Loucy (cell line): ENCODE measurements at regions not wholly inside any gene's neighbourhood (a gene's known extent, or its start where the extent isn't known, plus 50 kb on each side); places are given as distances from the start of the nearest gene placed in this dataset.

ENCODE experiments used
- H2AFZ ChIP-seq: fragments of 200-600 bp; sonication (generic); 2 replicates; pipeline ENCODE4 v1.6.0; 2016; ENCODE audit warnings: antibody characterized with exemption, mild to moderate bottlenecking, low read length, moderate library complexity
- H3F3A ChIP-seq: fragments of 200-600 bp; 2 replicates; pipeline ENCODE4 v1.6.0; 2016; ENCODE audit warnings: antibody characterized with exemption, low read depth, mild to moderate bottlenecking
- H3K27me3 ChIP-seq: fragments of 200-600 bp; sonication (generic); 2 replicates; pipeline ENCODE4 v1.6.1; 2014; ENCODE audit warnings: low read length, mild to moderate bottlenecking; ENCODE audit not compliant: insufficient read depth, poor library complexity, severe bottlenecking
- H3K36me3 ChIP-seq: fragments of 200-600 bp; sonication (generic); 2 replicates; pipeline ENCODE4 v1.6.1; 2016; ENCODE audit warnings: low read length; ENCODE audit not compliant: insufficient read depth
- H3K4me1 ChIP-seq: fragments of 200-600 bp; sonication (generic); 2 replicates; pipeline ENCODE4 v1.5.1; 2014; ENCODE audit warnings: low read length, mild to moderate bottlenecking; ENCODE audit not compliant: insufficient read depth, poor library complexity, severe bottlenecking
- H3K4me2 ChIP-seq: fragments of 200-600 bp; sonication (generic); 2 replicates; pipeline ENCODE4 v1.6.0; 2014; ENCODE audit warnings: antibody characterized with exemption, low read length, low read depth, mild to moderate bottlenecking; ENCODE audit not compliant: poor library complexity, severe bottlenecking
- H3K4me3 ChIP-seq: fragments of 200-600 bp; sonication (generic); 2 replicates; pipeline ENCODE4 v1.5.1; 2014; ENCODE audit warnings: low read length, mild to moderate bottlenecking, mixed read lengths; ENCODE audit not compliant: poor library complexity, severe bottlenecking
- H3K79me2 ChIP-seq: fragments of 200-600 bp; sonication (generic); 2 replicates; pipeline ENCODE4 v1.6.1; 2014; ENCODE audit warnings: low read length; ENCODE audit not compliant: insufficient read depth
- H3K9ac ChIP-seq: fragments of 200-600 bp; sonication (generic); 2 replicates; pipeline ENCODE4 v1.6.0; 2014; ENCODE audit warnings: mild to moderate bottlenecking, low read depth, low read length, moderate library complexity; ENCODE audit not compliant: poor library complexity, severe bottlenecking
- H3K9me2 ChIP-seq: fragments of 200-600 bp; sonication (generic); replicated peaks from 2 replicates; pipeline ENCODE4 v1.6.1; 2016; ENCODE audit warnings: low read depth, low read length, mixed read lengths
- H3K9me3 ChIP-seq: fragments of 200-600 bp; sonication (generic); 2 replicates; pipeline ENCODE4 v1.6.1; 2014; ENCODE audit warnings: mild to moderate bottlenecking, antibody characterized with exemption, low read length, low read depth; ENCODE audit not compliant: insufficient read depth
- H4K20me1 ChIP-seq: fragments of 200-600 bp; sonication (generic); 2 replicates; pipeline ENCODE4 v1.6.0; 2014; ENCODE audit warnings: antibody characterized with exemption, low read length, mild to moderate bottlenecking; ENCODE audit not compliant: insufficient read depth, poor library complexity, severe bottlenecking
- EZH2phosphoT487 ChIP-seq: fragments of 200-600 bp; IDR thresholded peaks from 2 replicates; pipeline ENCODE4 v1.6.1; 2018; ENCODE audit warnings: antibody characterized with exemption, mild to moderate bottlenecking, moderate library complexity, borderline replicate concordance
- TF ChIP-seq, protein P1 (sequence below): fragments of 200-600 bp; sonication (generic); conservative IDR thresholded peaks from 2 replicates; pipeline ENCODE4 v1.5.1; 2014; ENCODE audit warnings: mild to moderate bottlenecking, antibody characterized with exemption, low read length

DNA sequence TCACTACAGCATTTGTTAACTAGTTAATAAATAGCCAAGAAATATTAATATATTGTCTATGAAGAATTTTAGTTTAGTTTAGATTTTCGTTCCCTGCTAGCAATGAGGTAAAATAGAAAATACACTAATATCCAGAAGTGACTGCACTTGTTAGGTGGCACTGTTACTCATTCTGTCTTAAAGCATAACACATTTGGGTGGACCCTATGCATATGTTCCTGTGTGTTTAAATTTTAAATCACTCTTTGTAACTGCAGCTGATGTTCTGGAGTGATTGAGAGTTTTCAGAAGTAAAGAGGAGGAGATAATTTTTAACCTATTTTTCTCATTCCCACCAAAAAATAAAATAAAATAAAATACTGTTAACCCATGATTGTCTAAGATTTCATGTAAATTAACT, 73.9 kb upstream of the SOX4 start:
- no peaks in the 10 kb centered on the region for H3K9me3 ChIP-seq
- no peaks in the 10 kb centered on the region for H3K9me2 ChIP-seq
- no peaks in the 10 kb centered on the region for H3K4me1 ChIP-seq
- TF ChIP-seq, protein P1, sequence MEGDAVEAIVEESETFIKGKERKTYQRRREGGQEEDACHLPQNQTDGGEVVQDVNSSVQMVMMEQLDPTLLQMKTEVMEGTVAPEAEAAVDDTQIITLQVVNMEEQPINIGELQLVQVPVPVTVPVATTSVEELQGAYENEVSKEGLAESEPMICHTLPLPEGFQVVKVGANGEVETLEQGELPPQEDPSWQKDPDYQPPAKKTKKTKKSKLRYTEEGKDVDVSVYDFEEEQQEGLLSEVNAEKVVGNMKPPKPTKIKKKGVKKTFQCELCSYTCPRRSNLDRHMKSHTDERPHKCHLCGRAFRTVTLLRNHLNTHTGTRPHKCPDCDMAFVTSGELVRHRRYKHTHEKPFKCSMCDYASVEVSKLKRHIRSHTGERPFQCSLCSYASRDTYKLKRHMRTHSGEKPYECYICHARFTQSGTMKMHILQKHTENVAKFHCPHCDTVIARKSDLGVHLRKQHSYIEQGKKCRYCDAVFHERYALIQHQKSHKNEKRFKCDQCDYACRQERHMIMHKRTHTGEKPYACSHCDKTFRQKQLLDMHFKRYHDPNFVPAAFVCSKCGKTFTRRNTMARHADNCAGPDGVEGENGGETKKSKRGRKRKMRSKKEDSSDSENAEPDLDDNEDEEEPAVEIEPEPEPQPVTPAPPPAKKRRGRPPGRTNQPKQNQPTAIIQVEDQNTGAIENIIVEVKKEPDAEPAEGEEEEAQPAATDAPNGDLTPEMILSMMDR = no peak
- TF ChIP-seq EZH2phosphoT487 = no peak
- no peaks in the 10 kb centered on the region for H3K79me2 ChIP-seq
- H3K4me3 ChIP-seq = no peak overlapping the region
- H3K36me3 ChIP-seq = no peaks in the 10 kb centered on the region
- no peak overlapping the region for H2AFZ ChIP-seq
- H4K20me1 ChIP-seq = no peaks in the 10 kb centered on the region
- no peak overlapping the region for H3K4me2 ChIP-seq
- H3F3A ChIP-seq = no peaks in the 10 kb centered on the region
- H3K27me3 ChIP-seq = no peaks in the 10 kb centered on the region
- H3K9ac ChIP-seq = no peak overlapping the region

DNA sequence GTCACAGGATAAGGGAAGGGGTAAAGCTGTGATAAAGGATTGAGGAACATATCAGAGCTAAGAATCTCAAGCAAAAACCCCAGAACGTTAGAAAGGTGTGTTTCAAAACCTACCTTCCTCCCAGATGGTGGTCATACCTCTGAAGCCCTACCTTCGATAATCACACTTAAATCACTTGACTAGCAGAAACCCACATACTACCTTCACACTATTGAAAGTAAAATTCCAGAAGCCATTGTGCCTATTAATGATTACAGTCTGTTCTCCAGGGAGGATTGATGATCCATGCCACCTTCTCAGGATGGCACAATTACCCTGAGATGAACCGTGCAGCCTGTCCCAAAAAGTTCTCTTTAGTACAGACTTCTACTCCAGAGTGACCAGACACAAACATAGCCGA, 72.3 kb upstream of the SOX4 start:
- no peaks in the 10 kb centered on the region for H3K27me3 ChIP-seq
- no peak overlapping the region for H3K4me2 ChIP-seq
- no peaks in the 10 kb centered on the region for H3K9me3 ChIP-seq
- H3K4me3 ChIP-seq = no peak overlapping the region
- H4K20me1 ChIP-seq = no peaks in the 10 kb centered on the region
- H3K36me3 ChIP-seq = no peaks in the 10 kb centered on the region
- H3K79me2 ChIP-seq = no peaks in the 10 kb centered on the region
- H3K9ac ChIP-seq = no peak overlapping the region
- H3F3A ChIP-seq = no peaks in the 10 kb centered on the region
- TF ChIP-seq EZH2phosphoT487 = no peak
- TF ChIP-seq, protein P1 = no peak
- H3K4me1 ChIP-seq = no peaks in the 10 kb centered on the region
- H3K9me2 ChIP-seq = no peaks in the 10 kb centered on the region
- H2AFZ ChIP-seq = no peak overlapping the region

DNA sequence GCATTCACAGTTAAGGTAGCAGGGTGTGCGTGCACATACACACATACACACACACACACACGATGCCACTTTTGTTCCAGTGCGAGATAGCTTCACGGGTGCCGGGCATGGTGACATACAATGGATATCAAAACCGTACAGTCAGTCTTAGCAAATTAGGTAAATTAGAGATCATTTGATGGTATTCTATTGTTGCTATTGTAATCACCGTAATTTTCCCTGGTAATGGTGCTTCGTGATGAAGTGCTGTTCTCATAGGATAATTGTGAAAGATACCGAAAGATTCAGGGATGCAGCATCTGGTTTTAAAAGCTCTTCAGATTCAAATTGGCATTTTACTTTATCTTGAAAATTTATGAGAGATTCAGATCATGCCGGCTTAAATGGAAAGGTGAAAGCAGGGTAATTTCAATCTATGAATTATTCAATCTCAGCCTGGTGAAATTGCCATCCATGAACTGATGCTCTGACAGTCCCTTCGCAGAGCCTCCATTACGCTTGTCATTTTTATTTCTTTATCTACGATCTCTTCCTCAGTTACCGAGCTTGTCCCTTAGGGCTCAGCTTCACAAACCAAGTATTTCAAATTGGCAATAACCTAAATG, 71.3 kb upstream of the SOX4 start:
- no peaks in the 10 kb centered on the region for H3K36me3 ChIP-seq
- H3K4me3 ChIP-seq = no peak overlapping the region
- no peaks in the 10 kb centered on the region for H3K79me2 ChIP-seq
- TF ChIP-seq EZH2phosphoT487 = no peak
- TF ChIP-seq, protein P1 = no peak
- H3K9ac ChIP-seq = no peak overlapping the region
- H3K9me3 ChIP-seq = no peaks in the 10 kb centered on the region
- no peaks in the 10 kb centered on the region for H3K27me3 ChIP-seq
- H3K4me2 ChIP-seq = no peak overlapping the region
- H3F3A ChIP-seq = no peaks in the 10 kb centered on the region
- no peaks in the 10 kb centered on the region for H4K20me1 ChIP-seq
- no peaks in the 10 kb centered on the region for H3K9me2 ChIP-seq
- no peak overlapping the region for H2AFZ ChIP-seq
- no peaks in the 10 kb centered on the region for H3K4me1 ChIP-seq
